ENCODE measurements at regions not wholly inside any gene's neighbourhood (a gene's known extent, or its start where the extent isn't known, plus 50 kb on each side); places are given as distances from the start of the nearest gene placed in this dataset.

DNA sequence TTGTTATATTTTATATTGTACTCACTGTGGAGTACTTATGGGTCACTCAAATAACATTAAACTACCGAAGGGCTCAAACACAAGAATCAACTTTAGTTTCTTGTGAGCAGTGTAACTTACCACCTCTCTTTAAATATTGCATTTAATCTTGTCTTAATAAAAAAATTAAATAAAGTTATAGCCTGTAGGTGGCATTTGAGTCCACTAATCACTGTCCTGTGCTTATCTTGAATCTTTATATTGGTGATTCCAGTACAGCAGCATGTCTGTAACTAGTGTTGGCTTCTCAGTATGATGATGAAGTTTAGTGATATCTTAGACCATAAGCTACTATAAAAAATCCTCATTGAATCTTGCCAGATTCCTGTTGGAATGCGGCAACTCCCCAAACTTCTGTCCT is 313.8 kb downstream of the FAM170A start:
- no peak overlapping the region for H3K27ac ChIP-seq
- intact Hi-C loops (cut with DNase I): loop anchor here in 1 of 2 donors (5.0 kb wide), 1 partner anchor 519 kb away; the partner anchor contains the start of gene PRR16
- H3K27me3 ChIP-seq: no peaks in the 10 kb centered on the region
- no peak overlapping the region for H3K4me3 ChIP-seq
- TF ChIP-seq, protein P1, sequence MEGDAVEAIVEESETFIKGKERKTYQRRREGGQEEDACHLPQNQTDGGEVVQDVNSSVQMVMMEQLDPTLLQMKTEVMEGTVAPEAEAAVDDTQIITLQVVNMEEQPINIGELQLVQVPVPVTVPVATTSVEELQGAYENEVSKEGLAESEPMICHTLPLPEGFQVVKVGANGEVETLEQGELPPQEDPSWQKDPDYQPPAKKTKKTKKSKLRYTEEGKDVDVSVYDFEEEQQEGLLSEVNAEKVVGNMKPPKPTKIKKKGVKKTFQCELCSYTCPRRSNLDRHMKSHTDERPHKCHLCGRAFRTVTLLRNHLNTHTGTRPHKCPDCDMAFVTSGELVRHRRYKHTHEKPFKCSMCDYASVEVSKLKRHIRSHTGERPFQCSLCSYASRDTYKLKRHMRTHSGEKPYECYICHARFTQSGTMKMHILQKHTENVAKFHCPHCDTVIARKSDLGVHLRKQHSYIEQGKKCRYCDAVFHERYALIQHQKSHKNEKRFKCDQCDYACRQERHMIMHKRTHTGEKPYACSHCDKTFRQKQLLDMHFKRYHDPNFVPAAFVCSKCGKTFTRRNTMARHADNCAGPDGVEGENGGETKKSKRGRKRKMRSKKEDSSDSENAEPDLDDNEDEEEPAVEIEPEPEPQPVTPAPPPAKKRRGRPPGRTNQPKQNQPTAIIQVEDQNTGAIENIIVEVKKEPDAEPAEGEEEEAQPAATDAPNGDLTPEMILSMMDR (IDR thresholded peaks at IDR 0.05): peak; percentile 23 to 43 (median 36)
- no peak for TF ChIP-seq POLR2A (IDR thresholded peaks at IDR 0.05)
- 76 to 84% (median 81%) methylated on average over 2 of the region's 2 CpGs for WGBS, 4 donors
- no peaks in the 10 kb centered on the region for H3K9me3 ChIP-seq (replicated peaks in 1 of 3)
- no peaks in the 10 kb centered on the region for H3K4me1 ChIP-seq (replicated peaks in 1 of 2)
- no peaks in the 10 kb centered on the region for H3K36me3 ChIP-seq (replicated peaks in 1 of 2)
- no peak for DNase-seq

- intact Hi-C loops (cut with DNase I): no loop called here
These were observed 316.3 kb downstream of the FAM170A start for GRCh38 chr5:119945691-119946090.

DNA sequence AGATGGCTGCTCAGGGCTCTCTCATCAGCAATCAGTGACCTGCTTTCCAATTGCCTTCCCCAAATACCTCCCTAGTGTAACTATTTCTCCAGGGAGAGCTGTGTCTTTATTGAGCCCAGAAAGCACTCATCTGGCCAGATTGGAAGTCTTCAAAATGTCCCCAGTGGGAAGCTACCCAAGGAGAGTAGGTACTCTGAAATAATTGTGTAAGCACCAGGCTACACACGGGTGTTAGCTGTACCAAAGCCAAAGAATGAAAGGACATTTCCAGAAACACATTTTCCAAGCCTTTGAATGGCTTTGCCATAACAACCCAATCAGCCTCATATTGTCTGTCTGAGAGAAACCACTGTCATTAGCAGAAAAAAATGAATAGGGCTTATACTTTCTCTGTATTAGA is 318.8 kb downstream of the FAM170A start:
- 74 to 89% (median 82%) methylated on average over 1 of the region's 1 CpG for WGBS, 4 donors
- no peak for TF ChIP-seq POLR2A (IDR thresholded peaks at IDR 0.05)
- TF ChIP-seq, protein P1 (IDR thresholded peaks at IDR 0.05): no peak
- no peaks in the 10 kb centered on the region for H3K27me3 ChIP-seq
- no peaks in the 10 kb centered on the region for H3K36me3 ChIP-seq (replicated peaks in 1 of 2)
- DNase-seq: no peak
- intact Hi-C loops (cut with DNase I): no loop called here
- H3K27ac ChIP-seq: no peak overlapping the region
- no peaks in the 10 kb centered on the region for H3K4me1 ChIP-seq (replicated peaks in 1 of 2)
- H3K4me3 ChIP-seq: no peak overlapping the region
- H3K9me3 ChIP-seq (replicated peaks in 1 of 3): no peaks in the 10 kb centered on the region

More at GRCh38 chr5:119945691-119946090, 316.3 kb downstream of the FAM170A start:
- no peaks in the 10 kb centered on the region for H3K4me1 ChIP-seq (replicated peaks in 1 of 2)
- H3K4me3 ChIP-seq: no peak overlapping the region
- no peaks in the 10 kb centered on the region for H3K9me3 ChIP-seq (replicated peaks in 1 of 3)
- TF ChIP-seq, protein P1 (IDR thresholded peaks at IDR 0.05): no peak
- no peak for TF ChIP-seq POLR2A (IDR thresholded peaks at IDR 0.05)
- no peaks in the 10 kb centered on the region for H3K27me3 ChIP-seq
- DNase-seq: no peak
- H3K36me3 ChIP-seq (replicated peaks in 1 of 2): no peaks in the 10 kb centered on the region
- no peak overlapping the region for H3K27ac ChIP-seq

- no peaks in the 10 kb centered on the region for H3K36me3 ChIP-seq (replicated peaks in 1 of 2)
- WGBS, 4 donors: 67 to 79% (median 74%) methylated on average over 1 of the region's 1 CpG
- no peaks in the 10 kb centered on the region for H3K27me3 ChIP-seq
- TF ChIP-seq, protein P1 (IDR thresholded peaks at IDR 0.05): no peak
- TF ChIP-seq POLR2A (IDR thresholded peaks at IDR 0.05): no peak
- H3K27ac ChIP-seq: no peak overlapping the region
- no peaks in the 10 kb centered on the region for H3K9me3 ChIP-seq (replicated peaks in 1 of 3)
- H3K4me3 ChIP-seq: no peak overlapping the region
- H3K4me1 ChIP-seq (replicated peaks in 1 of 2): no peaks in the 10 kb centered on the region
- no peak for DNase-seq
- intact Hi-C loops (cut with DNase I): no loop called here
These were observed 320.2 kb downstream of the FAM170A start for GRCh38 chr5:119949426-119949999.
